ENCODE measurements at regions not wholly inside any gene's neighbourhood (a gene's known extent, or its start where the extent isn't known, plus 50 kb on each side); places are given as distances from the start of the nearest gene placed in this dataset.

DNA sequence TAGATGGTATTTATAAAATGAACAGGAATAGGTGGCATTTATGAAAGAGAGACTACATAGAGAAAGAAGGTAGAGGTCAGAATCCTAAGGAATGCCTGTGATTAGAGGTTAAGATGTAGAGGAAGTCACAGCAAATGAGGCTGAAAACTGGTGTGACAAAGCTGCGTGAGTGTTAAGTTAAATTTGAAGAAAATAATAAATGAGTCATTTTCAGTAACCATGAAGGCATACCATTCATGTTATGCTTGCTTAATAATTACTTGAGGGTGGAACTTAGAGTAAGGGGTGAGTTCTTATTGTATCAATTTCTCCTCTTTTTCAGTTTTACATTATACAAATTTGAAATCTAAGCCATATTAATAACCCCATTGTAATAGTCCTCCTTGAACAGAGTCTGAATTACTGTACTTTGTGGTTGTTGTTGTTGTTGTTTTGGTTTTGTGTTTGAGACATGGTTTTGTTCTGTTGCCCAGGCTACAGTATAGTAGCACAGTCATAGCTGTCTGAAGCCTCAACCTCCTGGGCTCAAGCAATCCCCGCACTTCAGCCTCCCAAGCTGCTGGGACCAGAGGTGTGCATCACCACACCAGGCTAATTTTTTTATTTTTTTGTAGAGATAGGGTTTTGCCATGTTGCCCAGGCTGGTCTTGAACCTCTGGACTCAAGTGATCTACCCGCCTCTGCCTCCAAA lies 761.5 kb downstream of the GALC start:
- WGBS, 2 experiments (ENCODE audit: insufficient coverage in 2 of 2), result 90 to 100% methylated on average over 1 to 2 of the region's 3 CpGs
- Histone ChIP-seq H3K27ac (ENCODE audit: low read depth, low read length, severe bottlenecking) (no peak overlapping the region), H3K36me3 (ENCODE audit: control insufficient read depth, insufficient read depth, low read length) (no peaks in the 10 kb centered on the region)

DNA sequence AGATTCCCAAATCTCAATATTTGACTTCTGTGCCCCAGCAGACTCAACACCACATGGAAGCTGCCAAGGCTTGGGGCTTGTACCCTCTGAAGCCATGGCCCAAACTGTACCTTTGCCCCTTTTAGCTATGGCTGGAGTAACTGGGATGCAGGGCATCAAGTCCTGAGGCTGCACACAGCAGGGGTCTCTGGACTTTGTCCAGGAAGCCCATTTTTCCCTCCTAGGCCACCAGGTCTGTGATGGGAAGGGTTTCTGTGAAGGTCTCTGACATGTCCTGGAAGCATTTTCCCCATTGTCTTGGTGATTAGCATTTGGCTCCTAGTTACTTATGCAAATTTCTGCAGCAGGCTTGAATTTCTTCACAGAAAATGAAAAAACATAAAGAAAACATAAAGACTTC lies 762.3 kb downstream of the GALC start:
- H3K4me1 ChIP-seq (ENCODE audit: control insufficient read depth, insufficient read depth, low read length, poor library complexity, severe bottlenecking), result no peaks in the 10 kb centered on the region
- no peak overlapping the region for H3K27ac ChIP-seq (ENCODE audit: low read depth, low read length, severe bottlenecking)
- peaks cover 12% of the 10 kb centered on the region for H3K9me3 ChIP-seq (ENCODE audit: control insufficient read depth, low read length)
- H3K4me3 ChIP-seq (ENCODE audit: extremely low read depth, insufficient read depth, low read length, poor library complexity, severe bottlenecking), result no peak overlapping the region
- H3K36me3 ChIP-seq (ENCODE audit: control insufficient read depth, insufficient read depth, low read length), result no peaks in the 10 kb centered on the region

More for the DNA sequence above, 761.5 kb downstream of the GALC start:
- H3K4me3 ChIP-seq (ENCODE audit: extremely low read depth, insufficient read depth, low read length, poor library complexity, severe bottlenecking), result no peak overlapping the region
- peaks cover 12% of the 10 kb centered on the region for H3K9me3 ChIP-seq (ENCODE audit: control insufficient read depth, low read length)
- H3K4me1 ChIP-seq (ENCODE audit: control insufficient read depth, insufficient read depth, low read length, poor library complexity, severe bottlenecking), result no peaks in the 10 kb centered on the region

DNA sequence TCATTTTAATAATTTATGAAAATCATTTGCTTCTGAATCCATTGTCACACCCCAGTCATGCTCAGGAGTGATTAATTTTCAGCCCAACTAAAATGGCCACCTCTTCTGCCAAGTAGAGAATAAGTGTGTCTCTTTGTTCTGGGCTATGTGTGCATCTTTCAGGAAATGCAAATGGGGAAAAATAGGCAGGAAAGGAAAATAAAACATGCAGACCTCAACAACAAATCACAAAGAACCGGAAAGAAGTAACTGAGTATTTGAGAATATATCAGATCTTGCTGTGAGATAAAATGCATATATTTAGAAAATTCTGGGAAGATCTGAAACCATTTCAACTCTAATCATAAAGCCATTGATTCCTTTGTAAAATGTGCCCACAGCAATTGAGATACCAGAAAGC lies 763.9 kb downstream of the GALC start:
- no CpG with 5 or more reads among the region's 1 CpG for WGBS, 2 experiments (ENCODE audit: insufficient coverage in 2 of 2)
- Histone ChIP-seq H3K27ac (ENCODE audit: low read depth, low read length, severe bottlenecking) (no peak overlapping the region), H3K36me3 (ENCODE audit: control insufficient read depth, insufficient read depth, low read length) (no peaks in the 10 kb centered on the region)

GRCh38 chr14:87217023-87217422 lies 776.0 kb downstream of the GALC start:
- 80 to 100% methylated on average over 1 to 2 of the region's 3 CpGs for WGBS, 2 experiments (ENCODE audit: insufficient coverage in 2 of 2)
- Histone ChIP-seq H3K9me3 (ENCODE audit: control insufficient read depth, low read length) (no peaks in the 10 kb centered on the region), H3K36me3 (ENCODE audit: control insufficient read depth, insufficient read depth, low read length) (no peaks in the 10 kb centered on the region), H3K4me3 (ENCODE audit: extremely low read depth, insufficient read depth, low read length, poor library complexity, severe bottlenecking) (no peak overlapping the region), H3K27ac (ENCODE audit: low read depth, low read length, severe bottlenecking) (no peak overlapping the region), H3K4me1 (ENCODE audit: control insufficient read depth, insufficient read depth, low read length, poor library complexity, severe bottlenecking) (no peaks in the 10 kb centered on the region)

More for the DNA sequence above, 763.9 kb downstream of the GALC start:
- H3K4me1 ChIP-seq (ENCODE audit: control insufficient read depth, insufficient read depth, low read length, poor library complexity, severe bottlenecking), result no peaks in the 10 kb centered on the region
- peaks cover 12% of the 10 kb centered on the region for H3K9me3 ChIP-seq (ENCODE audit: control insufficient read depth, low read length)
- no peak overlapping the region for H3K4me3 ChIP-seq (ENCODE audit: extremely low read depth, insufficient read depth, low read length, poor library complexity, severe bottlenecking)

- no peaks in the 10 kb centered on the region for H3K9me3 ChIP-seq (ENCODE audit: control insufficient read depth, low read length)
- H3K4me1 ChIP-seq (ENCODE audit: control insufficient read depth, insufficient read depth, low read length, poor library complexity, severe bottlenecking), result no peaks in the 10 kb centered on the region
- H3K36me3 ChIP-seq (ENCODE audit: control insufficient read depth, insufficient read depth, low read length), result no peaks in the 10 kb centered on the region
- 67 to 100% methylated on average over 1 of the region's 1 CpG for WGBS, 2 experiments (ENCODE audit: insufficient coverage in 2 of 2)
- no peak overlapping the region for H3K27ac ChIP-seq (ENCODE audit: low read depth, low read length, severe bottlenecking)
- no peak overlapping the region for H3K4me3 ChIP-seq (ENCODE audit: extremely low read depth, insufficient read depth, low read length, poor library complexity, severe bottlenecking)
Measured at GRCh38 chr14:87214558-87214957, 778.4 kb downstream of the GALC start.

GRCh38 chr14:87207756-87208155 lies 785.2 kb downstream of the GALC start:
- Histone ChIP-seq H3K9me3 (ENCODE audit: control insufficient read depth, low read length) (no peaks in the 10 kb centered on the region), H3K36me3 (ENCODE audit: control insufficient read depth, insufficient read depth, low read length) (no peaks in the 10 kb centered on the region), H3K27ac (ENCODE audit: low read depth, low read length, severe bottlenecking) (no peak overlapping the region), H3K4me1 (ENCODE audit: control insufficient read depth, insufficient read depth, low read length, poor library complexity, severe bottlenecking) (no peaks in the 10 kb centered on the region), H3K4me3 (ENCODE audit: extremely low read depth, insufficient read depth, low read length, poor library complexity, severe bottlenecking) (no peak overlapping the region)
- WGBS, 2 experiments (ENCODE audit: insufficient coverage in 2 of 2), result 85 to 91% methylated on average over 1 to 2 of the region's 2 CpGs

DNA sequence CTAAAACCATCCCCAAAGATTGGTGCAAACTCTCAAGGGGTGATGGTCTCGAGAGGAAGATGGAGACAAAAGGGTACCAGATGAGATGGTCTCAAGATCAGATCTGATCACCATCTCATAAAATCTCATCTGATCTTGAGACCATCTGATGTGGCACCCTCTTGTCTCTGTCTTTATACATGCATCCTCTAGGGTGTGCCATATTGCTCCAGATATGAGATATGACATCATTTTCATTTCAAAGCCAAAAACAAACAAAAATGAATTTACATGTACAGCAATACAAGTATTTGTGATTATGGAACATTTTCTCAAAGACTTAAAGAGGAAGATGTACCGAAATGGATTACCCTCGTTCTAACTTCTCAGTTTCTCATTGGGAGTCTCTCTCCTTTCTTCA lies 787.2 kb downstream of the GALC start:
- Histone ChIP-seq H3K4me3 (ENCODE audit: extremely low read depth, insufficient read depth, low read length, poor library complexity, severe bottlenecking) (no peak overlapping the region), H3K27ac (ENCODE audit: low read depth, low read length, severe bottlenecking) (no peak overlapping the region), H3K36me3 (ENCODE audit: control insufficient read depth, insufficient read depth, low read length) (no peaks in the 10 kb centered on the region), H3K4me1 (ENCODE audit: control insufficient read depth, insufficient read depth, low read length, poor library complexity, severe bottlenecking) (no peaks in the 10 kb centered on the region), H3K9me3 (ENCODE audit: control insufficient read depth, low read length) (no peaks in the 10 kb centered on the region)
- no CpG with 5 or more reads among the region's 3 CpGs for WGBS, 2 experiments (ENCODE audit: insufficient coverage in 2 of 2)

DNA sequence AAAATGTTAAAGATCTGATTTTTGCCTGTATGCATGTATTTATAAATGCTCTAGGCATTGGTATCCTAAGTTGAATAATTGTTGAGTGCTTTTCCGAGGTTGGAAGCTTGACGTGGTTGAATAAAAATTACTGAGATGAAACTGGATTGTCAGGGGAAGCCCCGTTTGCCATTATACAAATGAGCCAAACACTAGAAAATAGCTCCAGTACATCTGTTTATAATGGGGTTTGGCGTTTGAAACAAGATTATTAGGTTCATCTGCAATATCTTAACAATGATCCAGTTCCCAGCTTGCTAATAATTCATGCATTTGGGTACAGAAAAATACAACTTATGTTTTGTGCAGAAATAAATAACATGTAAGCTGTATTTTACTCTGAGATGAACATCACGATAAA lies 789.6 kb downstream of the GALC start:
- H3K27ac ChIP-seq (ENCODE audit: low read depth, low read length, severe bottlenecking), result no peak overlapping the region
- H3K9me3 ChIP-seq (ENCODE audit: control insufficient read depth, low read length), result no peaks in the 10 kb centered on the region
- H3K36me3 ChIP-seq (ENCODE audit: control insufficient read depth, insufficient read depth, low read length), result no peaks in the 10 kb centered on the region
- no peaks in the 10 kb centered on the region for H3K4me1 ChIP-seq (ENCODE audit: control insufficient read depth, insufficient read depth, low read length, poor library complexity, severe bottlenecking)
- WGBS, 2 experiments (ENCODE audit: insufficient coverage in 2 of 2), result 60% methylated on average over 1 of the region's 5 CpGs; no CpG with 5 or more reads in 1 of the 2 experiments
- no peak overlapping the region for H3K4me3 ChIP-seq (ENCODE audit: extremely low read depth, insufficient read depth, low read length, poor library complexity, severe bottlenecking)

DNA sequence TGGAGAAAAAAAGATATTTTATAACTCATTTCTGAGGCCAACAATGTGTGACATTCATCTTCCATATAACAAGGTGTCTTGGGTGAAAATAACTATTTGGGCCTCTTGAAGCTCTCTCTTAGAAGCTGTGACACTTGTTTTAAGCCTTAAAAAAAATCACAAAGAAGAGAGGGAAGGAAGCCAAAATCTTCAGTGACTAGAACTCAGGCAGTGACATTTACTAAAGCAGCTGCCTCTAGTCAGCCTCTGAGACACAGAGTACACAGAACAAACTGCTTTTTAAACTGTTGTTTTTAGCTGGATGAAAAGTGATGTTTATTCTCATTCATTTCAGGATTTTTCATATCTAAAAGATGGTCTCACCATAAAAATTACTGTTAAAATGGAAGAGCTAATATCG lies 793.6 kb downstream of the GALC start:
- no peak overlapping the region for H3K27ac ChIP-seq (ENCODE audit: low read depth, low read length, severe bottlenecking)
- no peaks in the 10 kb centered on the region for H3K36me3 ChIP-seq (ENCODE audit: control insufficient read depth, insufficient read depth, low read length)
- no peaks in the 10 kb centered on the region for H3K9me3 ChIP-seq (ENCODE audit: control insufficient read depth, low read length)
- 40% methylated on average over 1 of the region's 1 CpG; no CpG with 5 or more reads in 1 of the 2 experiments for WGBS, 2 experiments (ENCODE audit: insufficient coverage in 2 of 2)
- H3K4me1 ChIP-seq (ENCODE audit: control insufficient read depth, insufficient read depth, low read length, poor library complexity, severe bottlenecking), result no peaks in the 10 kb centered on the region
- H3K4me3 ChIP-seq (ENCODE audit: extremely low read depth, insufficient read depth, low read length, poor library complexity, severe bottlenecking), result no peak overlapping the region

- WGBS, 2 experiments (ENCODE audit: insufficient coverage in 2 of 2), result 73 to 85% methylated on average over 2 of the region's 3 CpGs
- H3K27ac ChIP-seq (ENCODE audit: low read depth, low read length, severe bottlenecking), result no peak overlapping the region
Measured at GRCh38 chr14:87196436-87196835, 796.5 kb downstream of the GALC start.

DNA sequence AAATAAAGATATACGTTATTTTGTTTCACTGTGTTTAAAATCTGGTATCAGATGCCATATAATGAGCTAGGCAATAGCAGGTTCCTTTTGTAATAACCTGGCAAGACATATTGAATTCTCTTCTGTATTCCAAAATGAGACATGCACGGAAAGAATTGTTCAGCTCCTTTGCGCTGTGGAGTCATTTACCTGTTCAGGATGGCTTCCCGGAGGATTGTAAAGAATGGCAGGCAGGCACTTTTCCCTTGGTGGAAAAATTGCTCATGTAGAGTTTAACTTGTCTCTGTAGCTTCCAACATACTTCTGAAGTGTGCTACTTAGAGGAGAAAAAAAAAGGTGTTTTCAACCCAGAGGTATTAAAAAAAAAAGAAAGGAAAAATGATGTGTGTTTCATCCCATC lies 805.2 kb downstream of the GALC start:
- H3K4me1 ChIP-seq (ENCODE audit: control insufficient read depth, insufficient read depth, low read length, poor library complexity, severe bottlenecking), result no peaks in the 10 kb centered on the region
- no peaks in the 10 kb centered on the region for H3K36me3 ChIP-seq (ENCODE audit: control insufficient read depth, insufficient read depth, low read length)
- H3K9me3 ChIP-seq (ENCODE audit: control insufficient read depth, low read length), result no peaks in the 10 kb centered on the region
- no peak overlapping the region for H3K27ac ChIP-seq (ENCODE audit: low read depth, low read length, severe bottlenecking)
- H3K4me3 ChIP-seq (ENCODE audit: extremely low read depth, insufficient read depth, low read length, poor library complexity, severe bottlenecking), result no peak overlapping the region
- 97 to 100% methylated on average over 3 to 4 of the region's 4 CpGs for WGBS, 2 experiments (ENCODE audit: insufficient coverage in 2 of 2)

More at GRCh38 chr14:87196436-87196835, 796.5 kb downstream of the GALC start:
- Histone ChIP-seq H3K9me3 (ENCODE audit: control insufficient read depth, low read length) (no peaks in the 10 kb centered on the region), H3K4me3 (ENCODE audit: extremely low read depth, insufficient read depth, low read length, poor library complexity, severe bottlenecking) (no peak overlapping the region), H3K36me3 (ENCODE audit: control insufficient read depth, insufficient read depth, low read length) (no peaks in the 10 kb centered on the region), H3K4me1 (ENCODE audit: control insufficient read depth, insufficient read depth, low read length, poor library complexity, severe bottlenecking) (no peaks in the 10 kb centered on the region)
